ENCODE measurements at regions not wholly inside any gene's neighbourhood (a gene's known extent, or its start where the extent isn't known, plus 50 kb on each side); places are given as distances from the start of the nearest gene placed in this dataset.

- no peak overlapping the region for H3K4me3 ChIP-seq (ENCODE audit: insufficient read depth, low read depth, low read length)
- no peak overlapping the region for H2BK120ac ChIP-seq (ENCODE audit: low read depth, low read length)
- H3K56ac ChIP-seq (ENCODE audit: extremely low read depth, insufficient read depth, low read length): no peak overlapping the region
- H3K4me2 ChIP-seq (ENCODE audit: low read depth, low read length): no peak overlapping the region
- H2AK5ac ChIP-seq (ENCODE audit: low read depth, low read length): no peak overlapping the region
- peak overlapping the region; percentile 35 for H2AK9ac ChIP-seq (replicated peaks; ENCODE audit: low read depth, low read length, poor library complexity)
- H3K36me3 ChIP-seq (ENCODE audit: control insufficient read depth, insufficient read depth, low read length): no peaks in the 10 kb centered on the region
- peaks cover 13 to 29% of the 10 kb centered on the region in 2 experiments; a peak in 3 of 4 replicates for H3K79me1 ChIP-seq (ENCODE audit: low read depth in 1 of 2, low read length in 2 of 2)
- WGBS, 2 experiments (ENCODE audit: extremely low coverage in 2 of 2, insufficient read length in 1 of 2): 93% methylated on average over 5 of the region's 13 CpGs; no CpG with 5 or more reads in 1 of the 2 experiments
- peaks cover 4% of the 10 kb centered on the region; the same call in 1 of the 2 replicates for H3K4me1 ChIP-seq (ENCODE audit: control insufficient read depth, insufficient read depth, low read length)
- H3K9me3 ChIP-seq (ENCODE audit: control insufficient read depth, insufficient read depth, low read length): no peaks in the 10 kb centered on the region
- H4K5ac ChIP-seq (ENCODE audit: low read depth, low read length): no peak overlapping the region
- H3K23ac ChIP-seq (ENCODE audit: low read depth, low read length): no peak overlapping the region
- H4K8ac ChIP-seq (ENCODE audit: low read depth in 2 of 2, low read length in 2 of 2): no peak overlapping the region
- ChIA-PET CTCF (no interaction called here), POLR2A (ENCODE audit: unreplicated experiment) (no interaction called here)
- dilution Hi-C loops (cut with HindIII; ENCODE audit: low sequenced_read_pairs, unreplicated experiment): no loop called here
- H3K18ac ChIP-seq (ENCODE audit: low read depth, low read length): no peak overlapping the region
- BruUV-seq (replicated peaks): no TSS peak
- no peak overlapping the region for H2AFZ ChIP-seq (replicated peaks; ENCODE audit: low read length, poor library complexity)
- H3K27me3 ChIP-seq (ENCODE audit: control insufficient read depth, insufficient read depth, low read length): no peaks in the 10 kb centered on the region
- H2BK15ac ChIP-seq (ENCODE audit: low read depth, low read length): no peak overlapping the region
- H4K20me1 ChIP-seq (ENCODE audit: insufficient read depth, low read length): peaks cover 9% of the 10 kb centered on the region
- no peak overlapping the region for H3K27ac ChIP-seq (ENCODE audit: insufficient read depth, low read length)
- H3K9ac ChIP-seq (ENCODE audit: low read depth, low read length): no peak overlapping the region
- H2BK5ac ChIP-seq (ENCODE audit: low read depth, low read length, poor library complexity, severe bottlenecking): no peak overlapping the region
- H3K4ac ChIP-seq (ENCODE audit: low read depth, low read length): no peak overlapping the region
- H3K14ac ChIP-seq (replicated peaks; ENCODE audit: low read depth, low read length): no peak overlapping the region
- intact Hi-C loops (cut with micrococcal nuclease): loop anchor here (10.0 kb wide), 1 partner anchor 155 kb away; no protein-coding TSS in a partner anchor
- no peak for TF ChIP-seq POLR2A (IDR thresholded peaks at IDR 0.05; ENCODE audit: low read depth, low read length)
- H3K9me1 ChIP-seq (ENCODE audit: insufficient read depth, low read length): no peaks in the 10 kb centered on the region
- ATAC-seq (ENCODE audit: low read depth): no peak
- in situ Hi-C loops (cut with MboI; ENCODE audit: low sequenced_read_pairs): no loop called here
- no peak overlapping the region for H2BK20ac ChIP-seq (ENCODE audit: low read depth, low read length)
- H4K91ac ChIP-seq (ENCODE audit: insufficient read depth, low read depth, low read length): no peak overlapping the region
- DNase-seq: no peak
Measured at GRCh38 chr16:85549766-85550421, 63.2 kb upstream of the GSE1 start.

Measured in IMR-90 (cell line).